COLO829 (cell line): ENCODE measurements at regions not wholly inside any gene's neighbourhood (a gene's known extent, or its start where the extent isn't known, plus 50 kb on each side); places are given as distances from the start of the nearest gene placed in this dataset.

ENCODE experiments used
- DNase-seq: peaks from one replicate; pipeline ENCODE4 v3.0.0; 2012; ENCODE audit warnings: low spot score

GRCh38 chr10:21092683-21093524, 195.8 kb upstream of the NEBL start:
- no peak for DNase-seq

DNA sequence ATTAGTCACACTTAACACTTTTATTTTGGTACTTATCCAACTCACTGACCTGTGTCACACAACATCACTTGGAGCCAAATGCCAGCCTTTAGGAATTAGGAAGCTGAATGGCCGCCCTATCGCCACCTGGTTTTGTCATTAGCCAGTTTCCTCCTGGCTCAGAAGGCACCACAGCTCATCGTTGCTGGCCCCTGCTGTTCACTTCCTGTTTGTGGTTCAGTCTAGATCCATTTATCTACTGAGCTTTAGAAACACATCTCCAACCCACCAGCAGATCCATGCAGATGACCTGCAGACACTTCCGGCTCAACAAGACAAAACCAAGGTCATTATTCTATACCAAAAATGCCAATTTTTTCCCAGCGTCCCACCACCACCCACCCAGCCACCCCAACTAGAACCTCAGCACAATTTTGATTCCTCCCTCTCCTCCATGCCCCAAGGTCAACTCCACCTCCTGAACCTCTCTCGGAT, 193.5 kb upstream of the NEBL start:
- DNase-seq = no peak

GRCh38 chr10:21087476-21087875, 190.4 kb upstream of the NEBL start:
- DNase-seq = no peak

GRCh38 chr10:21084700-21085099, 187.6 kb upstream of the NEBL start:
- DNase-seq = no peak

- no peak for DNase-seq
Observed at GRCh38 chr10:21083861-21084260, 186.8 kb upstream of the NEBL start.

- DNase-seq = no peak
Observed at GRCh38 chr10:21082206-21082605, 185.1 kb upstream of the NEBL start.

- no peak for DNase-seq
Observed at GRCh38 chr10:21080261-21080660, 183.2 kb upstream of the NEBL start.

DNA sequence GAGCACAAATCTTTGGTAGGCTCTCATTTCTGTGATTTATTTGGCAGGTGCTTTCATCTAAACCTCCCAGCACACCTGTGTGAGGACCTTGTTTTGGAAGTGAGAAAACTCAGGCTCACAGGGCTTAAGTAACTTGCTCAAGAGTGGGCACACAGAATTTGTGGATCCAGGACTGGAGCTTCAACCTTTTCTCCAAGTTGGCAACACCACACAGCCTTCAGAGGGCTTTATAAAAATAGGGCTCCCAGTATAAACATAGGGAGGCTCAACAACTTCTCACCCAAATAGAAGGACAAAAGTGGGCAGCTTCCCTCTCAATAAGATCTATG, 182.2 kb upstream of the NEBL start:
- DNase-seq = no peak

DNA sequence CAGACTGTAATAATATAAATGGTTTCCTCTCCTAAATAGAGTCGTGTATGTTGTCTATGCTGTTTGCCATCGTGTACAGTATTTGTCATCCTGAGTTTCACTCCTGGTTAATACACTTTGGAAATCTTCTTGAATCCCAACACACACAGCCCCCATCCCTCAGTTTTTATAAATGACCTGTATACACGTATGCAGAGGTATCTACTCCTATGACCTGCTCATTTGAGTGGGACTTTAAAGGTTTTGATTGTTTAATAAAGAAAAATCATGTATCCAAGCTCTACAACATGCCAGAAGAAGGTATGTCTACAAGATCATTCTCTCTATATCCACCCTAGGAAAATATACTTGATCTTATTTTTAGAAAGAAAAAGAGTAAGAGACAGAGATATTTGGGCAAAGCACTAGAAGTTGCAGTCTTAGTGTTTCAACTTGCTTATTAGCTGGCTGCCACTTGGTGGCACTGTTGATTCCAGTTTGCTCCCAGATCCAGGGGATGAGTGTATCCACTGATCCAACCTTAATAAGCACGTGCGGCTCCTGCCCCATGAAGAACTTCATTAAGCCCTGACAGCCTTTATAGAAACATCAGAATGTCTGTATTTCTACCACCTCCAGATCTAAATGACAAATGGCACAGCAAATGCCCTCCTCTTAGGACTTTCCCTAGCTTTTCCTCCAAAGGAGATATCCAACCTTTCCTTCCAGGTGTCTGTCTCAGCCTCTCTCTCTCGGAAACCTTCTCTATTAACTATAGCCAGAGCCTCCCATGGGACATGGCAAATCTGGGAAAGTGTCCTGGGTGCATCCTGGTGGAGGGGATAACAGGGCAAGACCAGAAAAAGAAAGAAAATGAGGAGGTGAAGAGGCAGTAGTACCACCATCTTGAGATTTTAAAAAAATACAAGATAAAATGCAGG, 181.6 kb upstream of the NEBL start:
- DNase-seq = peak; percentile 46

GRCh38 chr10:21077681-21078080, 180.6 kb upstream of the NEBL start:
- no peak for DNase-seq

- no peak for DNase-seq
Observed at GRCh38 chr10:21076381-21076780, 179.3 kb upstream of the NEBL start.

DNA sequence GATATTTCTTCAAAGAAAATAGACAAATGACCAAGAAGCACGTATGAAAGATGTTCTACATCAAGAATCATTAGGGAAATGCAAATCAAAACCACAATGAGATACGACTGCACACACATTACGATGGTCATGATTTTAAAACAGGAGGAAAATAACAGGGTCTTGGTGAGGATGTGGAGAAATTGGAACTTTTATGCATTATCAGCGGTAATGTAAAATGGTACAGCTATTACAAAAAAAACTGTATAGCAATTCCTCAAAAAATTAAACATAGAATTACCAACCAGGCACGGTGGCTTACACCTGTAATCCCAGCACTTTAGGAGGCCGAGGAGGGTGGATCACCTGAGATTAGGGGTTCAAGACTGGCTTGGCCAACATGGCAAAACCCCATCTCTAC, 178.8 kb upstream of the NEBL start:
- no peak for DNase-seq

DNA sequence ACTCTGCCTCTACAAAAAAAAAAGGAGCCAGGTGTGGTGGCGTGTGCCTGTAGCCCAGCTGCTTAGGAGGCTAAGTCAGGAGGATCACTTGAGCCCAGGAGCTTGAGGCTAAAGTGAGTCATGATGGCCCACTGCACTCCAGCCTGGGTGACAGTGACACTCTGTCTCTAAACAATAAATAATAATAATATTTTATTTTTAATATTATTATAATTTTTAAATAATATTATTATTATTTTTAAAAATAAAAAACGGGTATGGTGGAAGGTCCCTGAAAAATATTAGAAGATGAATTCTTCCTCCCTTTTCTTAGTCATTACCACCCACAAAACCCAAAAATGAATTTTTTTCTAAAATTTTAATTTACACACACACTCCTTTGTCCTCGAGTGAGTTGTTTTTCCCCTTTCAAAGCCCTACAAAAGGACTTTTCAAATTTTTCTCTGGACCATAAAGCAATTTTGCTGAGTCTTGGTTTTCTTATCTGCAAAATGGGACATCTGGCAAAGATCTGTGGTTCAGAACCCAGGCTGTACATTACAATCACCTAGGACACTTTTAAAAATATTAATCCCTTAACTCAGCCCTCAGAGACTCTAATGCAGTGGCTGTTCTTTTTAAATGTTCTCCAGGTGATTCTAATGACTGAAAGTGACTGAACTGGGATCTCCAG, 174.0 kb upstream of the NEBL start:
- no peak for DNase-seq

DNA sequence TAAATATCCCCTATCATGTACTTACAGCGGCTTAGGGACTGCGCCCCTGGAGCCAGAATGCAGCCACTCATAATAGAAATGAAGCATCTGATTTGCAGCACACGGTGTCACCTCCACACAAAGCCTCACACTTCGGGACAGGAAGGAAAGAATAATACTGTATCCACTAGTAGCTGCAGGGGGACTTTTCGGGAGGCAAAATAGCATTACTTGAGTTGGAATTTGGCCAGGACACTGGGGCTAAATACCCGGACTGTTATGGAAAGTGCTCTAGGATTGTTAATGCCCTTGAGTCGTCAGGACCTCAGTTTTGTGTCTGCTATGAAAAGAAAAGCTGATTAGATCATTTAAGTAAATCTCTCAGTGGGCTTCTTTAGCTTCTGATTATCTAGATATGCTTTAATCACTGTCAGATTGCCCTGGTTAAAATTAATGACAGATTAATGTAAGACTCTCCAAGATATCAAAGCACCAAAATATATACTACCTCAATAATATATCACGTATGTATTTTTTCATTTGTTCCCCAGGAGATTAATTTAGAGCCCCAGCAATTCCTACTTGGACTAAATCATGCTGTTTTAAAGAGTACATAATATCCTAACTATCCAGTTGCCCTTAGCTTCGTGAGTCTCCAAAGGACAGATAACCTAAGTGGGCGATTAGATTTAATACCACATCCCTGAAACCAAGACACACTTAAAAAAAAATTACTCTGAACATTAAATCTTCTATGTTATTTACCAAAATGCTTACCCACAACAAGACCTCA, 173.0 kb upstream of the NEBL start:
- no peak for DNase-seq

- DNase-seq = no peak
Observed at GRCh38 chr10:21069278-21069677, 172.2 kb upstream of the NEBL start.

DNA sequence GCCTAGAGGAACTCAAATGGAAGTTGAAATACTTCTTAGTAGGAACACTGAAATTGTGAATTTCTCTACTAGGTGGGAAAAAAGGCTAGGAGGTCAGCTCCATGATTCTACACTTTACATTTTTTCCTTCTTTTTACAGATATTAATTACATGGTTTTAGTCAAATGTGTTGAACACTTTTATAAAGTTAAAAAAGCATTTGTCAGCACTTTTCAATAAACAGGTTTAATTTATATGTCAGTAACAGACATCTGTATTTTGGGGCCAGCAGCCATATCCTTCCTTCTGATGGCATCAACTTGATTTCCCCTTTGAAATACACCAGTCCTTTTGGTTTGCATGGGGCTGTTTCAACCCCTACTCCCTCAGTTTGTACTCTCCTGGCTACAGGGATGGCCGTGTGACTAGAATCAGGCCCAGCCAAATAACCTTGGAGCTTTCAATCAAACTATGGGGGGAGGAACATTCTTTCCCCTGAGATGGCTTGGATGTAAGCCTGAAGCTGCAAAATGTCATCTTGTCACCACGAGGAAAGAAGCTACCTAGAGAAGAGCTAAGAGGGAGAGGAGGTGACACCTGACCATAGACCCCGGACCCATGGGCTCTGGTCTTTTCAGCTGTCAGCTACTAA, 171.0 kb upstream of the NEBL start:
- DNase-seq = no peak

DNA sequence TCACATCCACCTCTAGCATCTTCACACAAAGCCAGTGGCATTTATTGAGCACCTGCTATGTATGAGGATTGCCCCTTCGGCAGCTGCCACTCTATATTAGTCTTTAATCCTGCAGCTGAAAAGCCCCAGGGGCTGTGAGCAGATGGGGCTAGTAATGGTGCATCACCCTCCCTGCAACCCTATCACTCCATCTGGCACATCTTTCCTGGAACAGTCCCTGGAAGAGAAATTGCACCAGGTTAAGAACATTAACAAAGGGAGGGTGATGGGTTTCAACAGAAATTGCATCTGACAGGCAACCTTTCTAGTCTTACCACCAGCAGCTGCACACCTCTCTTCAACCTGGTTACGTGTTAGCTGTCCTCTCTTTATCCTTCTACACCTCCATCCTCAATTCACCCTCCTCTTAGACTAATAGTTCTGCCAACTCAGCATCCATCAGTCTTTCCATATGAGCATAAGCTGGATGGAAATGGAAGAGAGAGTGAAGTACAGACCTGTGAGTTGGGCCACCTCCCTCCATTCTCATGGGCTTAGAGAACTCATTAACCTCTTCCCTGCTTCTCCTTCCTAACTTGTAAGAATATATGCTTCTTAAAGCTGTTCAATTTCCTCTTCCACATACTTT, 168.6 kb upstream of the NEBL start:
- DNase-seq = no peak

- no peak for DNase-seq
Observed at GRCh38 chr10:21061982-21062381, 164.9 kb upstream of the NEBL start.

DNA sequence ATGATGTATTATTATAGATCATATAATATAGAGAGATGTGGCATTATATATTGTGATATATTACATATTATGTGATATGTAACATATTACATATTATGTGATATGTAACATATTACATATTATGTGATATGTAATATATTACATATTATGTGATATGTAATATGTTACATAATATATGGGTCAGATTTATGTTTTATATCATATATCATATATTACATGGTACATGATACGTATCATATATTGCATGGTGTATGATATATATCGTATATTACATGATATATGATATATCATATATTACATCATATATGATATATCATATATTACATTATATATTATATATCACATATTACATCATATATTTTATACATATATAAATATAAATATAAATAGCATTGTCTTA, 164.1 kb upstream of the NEBL start:
- DNase-seq = no peak

DNA sequence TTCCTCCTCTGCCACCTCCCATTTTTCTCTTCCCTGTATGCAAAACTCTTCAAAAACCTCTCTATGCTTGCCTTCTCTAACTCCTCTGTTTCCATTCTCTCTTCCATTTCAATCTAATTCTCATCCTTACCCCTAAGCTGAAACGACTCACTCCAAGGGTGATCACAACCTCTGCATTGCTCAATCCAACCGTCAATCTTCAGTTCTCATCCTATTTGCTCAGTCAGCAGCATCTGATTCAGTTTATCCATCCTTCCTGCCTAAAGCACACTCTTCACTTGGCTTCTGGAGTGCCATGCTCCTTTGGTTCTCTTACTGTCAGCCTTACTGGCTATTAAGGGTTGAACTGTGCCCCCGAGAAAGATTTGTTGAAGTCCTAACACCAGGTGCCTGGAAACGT, 163.5 kb upstream of the NEBL start:
- DNase-seq = no peak

DNA sequence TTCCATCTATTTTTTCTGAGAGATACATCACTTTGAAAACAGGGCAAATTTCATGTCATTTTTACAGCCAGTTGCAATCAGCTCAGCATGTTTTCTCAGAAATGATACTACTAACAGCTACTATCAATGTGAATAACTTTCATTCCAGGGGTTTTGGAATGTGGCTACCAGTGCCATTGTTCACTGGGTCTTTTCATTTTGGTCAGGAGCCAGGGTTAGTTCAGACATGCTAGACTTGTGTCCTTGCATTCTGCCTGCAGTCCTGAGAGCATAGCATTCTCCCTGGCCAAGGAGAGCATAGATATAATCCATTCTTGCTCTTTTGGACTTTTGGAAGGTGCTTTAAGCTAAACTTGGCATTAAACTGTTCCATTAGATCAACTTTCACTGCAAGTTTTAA, 160.9 kb upstream of the NEBL start:
- no peak for DNase-seq
